B cell (primary cell): ENCODE measurements at regions not wholly inside any gene's neighbourhood (a gene's known extent, or its start where the extent isn't known, plus 50 kb on each side); places are given as distances from the start of the nearest gene placed in this dataset.

Experiments
- ATAC-seq: fragments of 200-7000 bp; cut with Tn5 transposase; one replicate; pipeline ENCODE4 v1.10.0; 2021; ENCODE audit warnings: low read depth, mild to moderate bottlenecking, moderate number of reproducible peaks, moderate library complexity
- CTCF ChIA-PET: fragments of 350-600 bp; sonication (Branson Sonifier 250); formaldehyde crosslinking; loops from one replicate; lab custom pipeline; 2021; ENCODE audit warnings: antibody characterized with exemption, inconsistent platforms; lab: Charles Lee
- POLR2A ChIA-PET: fragments of 350-600 bp; sonication (Branson Sonifier 250); formaldehyde crosslinking; loops from one replicate; lab custom pipeline; 2021; ENCODE audit warnings: antibody characterized with exemption; lab: Charles Lee
- DNase-seq: peaks from one replicate; pipeline ENCODE4 v3.0.0; 2013
- H2AFZ ChIP-seq: 2 replicates; pipeline ENCODE4 v1.6.1; 2012; ENCODE audit warnings: mild to moderate bottlenecking, low read depth, low read length; ENCODE audit not compliant: insufficient read depth, poor library complexity, severe bottlenecking
- H3K27ac ChIP-seq, 2 donors: 1 replicate in 1 of 2; 2 replicates in 1 of 2; pipeline ENCODE4 v1.5.1; 2012 to 2013; ENCODE audit warnings: low read length in 2 of 2, mild to moderate bottlenecking in 2 of 2, moderate library complexity in 1 of 2
- H3K27me3 ChIP-seq, 4 experiments: fragments of 200-600 bp in 1 of 4; sonication (generic) in 1 of 4; replicated peaks in 1 of 4; 1 replicate in 2 of 4; 2 replicates in 2 of 4; pipeline versions ENCODE4 v1.6.1 to v1.7.0; 2013 to 2016; ENCODE audit warnings: low read length in 3 of 4, mild to moderate bottlenecking in 2 of 4, mixed read lengths in 1 of 4, moderate library complexity in 1 of 4; ENCODE audit not compliant: insufficient read depth in 4 of 4, control insufficient read depth in 3 of 4; ENCODE audit errors: control extremely low read depth in 1 of 4
- H3K36me3 ChIP-seq, 2 experiments: replicated peaks in 1 of 2; 1 replicate in 1 of 2; 2 replicates in 1 of 2; pipeline versions ENCODE4 v1.6.1 to v1.7.1; 2013; ENCODE audit warnings: low read length in 1 of 2; ENCODE audit not compliant: insufficient read depth in 2 of 2, control insufficient read depth in 1 of 2; ENCODE audit errors: control extremely low read depth in 1 of 2, extremely low read depth in 1 of 2
- H3K4me1 ChIP-seq, 2 donors: fragments of 200-600 bp in 1 of 2; sonication (generic) in 1 of 2; 1 replicate in 1 of 2; 2 replicates in 1 of 2; pipeline versions ENCODE4 v1.5.1 to v1.6.1; 2013 to 2017; ENCODE audit warnings: low read length in 2 of 2; ENCODE audit not compliant: control insufficient read depth in 2 of 2, insufficient read depth in 2 of 2
- H3K4me2 ChIP-seq: replicated peaks from 2 replicates; pipeline ENCODE3; 2012; ENCODE audit warnings: mild to moderate bottlenecking, low read depth, low read length; ENCODE audit not compliant: poor library complexity, severe bottlenecking
- H3K4me3 ChIP-seq, 5 experiments: fragments of 200-600 bp in 1 of 5; sonication (generic) in 1 of 5; 1 replicate in 3 of 5; 2 replicates in 2 of 5; pipeline versions ENCODE4 v1.5.1 to v1.7.0; 2011 to 2016; ENCODE audit warnings: low read length in 4 of 5, mild to moderate bottlenecking in 4 of 5, low read depth in 2 of 5, control low read depth in 1 of 5, moderate library complexity in 1 of 5; ENCODE audit not compliant: insufficient read depth in 1 of 5; ENCODE audit errors: control extremely low read depth in 1 of 5, extremely low read depth in 1 of 5
- H3K79me2 ChIP-seq: fragments of 200-600 bp; sonication (generic); one replicate; pipeline ENCODE4 v1.6.0; 2016; ENCODE audit warnings: low read length; ENCODE audit not compliant: control insufficient read depth, insufficient read depth
- H3K9ac ChIP-seq: fragments of 200-600 bp; sonication (generic); 2 replicates; pipeline ENCODE4 v1.6.1; 2017; ENCODE audit warnings: mild to moderate bottlenecking, low read length, moderate library complexity
- H3K9me3 ChIP-seq, 3 donors: one replicate each; pipeline versions ENCODE4 v1.6.1 to v1.7.1; 2013; ENCODE audit warnings: low read length in 2 of 3; ENCODE audit not compliant: control insufficient read depth in 2 of 3, insufficient read depth in 1 of 3; ENCODE audit errors: control extremely low read depth in 1 of 3
- H4K20me1 ChIP-seq: 2 replicates; pipeline ENCODE4 v1.6.0; 2012; ENCODE audit warnings: mild to moderate bottlenecking, low read length; ENCODE audit not compliant: insufficient read depth, control insufficient read depth, poor library complexity, severe bottlenecking
- H3K27ac Mint-ChIP-seq: one replicate; pipeline ENCODE4 v1.8.0; 2021; ENCODE audit warnings: mixed read lengths
- H3K27me3 Mint-ChIP-seq: one replicate; pipeline ENCODE4 v1.8.0; 2021; ENCODE audit warnings: mixed read lengths
- H3K4me1 Mint-ChIP-seq: one replicate; pipeline ENCODE4 v1.8.0; 2021; ENCODE audit warnings: mixed read lengths
- H3K4me3 Mint-ChIP-seq: one replicate; pipeline ENCODE4 v1.8.0; 2021; ENCODE audit warnings: mixed read lengths
- H3K9me3 Mint-ChIP-seq: one replicate; pipeline ENCODE4 v1.8.0; 2022; ENCODE audit warnings: mixed read lengths; ENCODE audit not compliant: insufficient read depth
- CTCF ChIP-seq: fragments of 200-600 bp; IDR thresholded peaks from one replicate; pipeline ENCODE4 v1.8.0; 2022; ENCODE audit warnings: antibody characterized with exemption, mild to moderate bottlenecking
- EZH2 ChIP-seq: IDR thresholded peaks from 2 replicates; pipeline ENCODE4 v1.6.1; 2012; ENCODE audit warnings: borderline replicate concordance, low read depth, mild to moderate bottlenecking, moderate library complexity, low read length; ENCODE audit not compliant: insufficient read depth, poor library complexity, severe bottlenecking
- WGBS: methylation state at CpG from one replicate; pipeline ENCODE4 v1.1.5; 2013; ENCODE audit warnings: missing lambda C conversion rate; ENCODE audit not compliant: insufficient coverage; 5-methylcytosine and 5-hydroxymethylcytosine counted together
- intact Hi-C: fragments of 100-400 bp; cut with micrococcal nuclease; formaldehyde crosslinking; loops from one replicate; pipeline ENCODE4 v1.10.0; 2022

- Histone ChIP-seq H3K4me3 (no peak overlapping the region), H3K4me2 (no peak overlapping the region), H3K4me1 (no peaks in the 10 kb centered on the region), H3K27me3 (no peaks in the 10 kb centered on the region), H3K9me3 (peaks cover 0 to 34% (median 3%) of the 10 kb centered on the region in 3 donors), H4K20me1 (no peaks in the 10 kb centered on the region), H2AFZ (no peak overlapping the region), H3K79me2 (no peaks in the 10 kb centered on the region), H3K27ac (no peak overlapping the region), H3K9ac (no peak overlapping the region), H3K36me3 (no peaks in the 10 kb centered on the region)
- Mint-ChIP-seq H3K27me3 (no peaks in the 10 kb centered on the region), H3K4me1 (no peaks in the 10 kb centered on the region), H3K27ac (no peak overlapping the region), H3K9me3 (peaks cover 10% of the 10 kb centered on the region), H3K4me3 (no peak overlapping the region)
- DNase-seq (no peak), ATAC-seq (no peak)
- CTCF ChIA-PET = no interaction called here
- WGBS = over 99% methylated on average over 13 of the region's 18 CpGs
- intact Hi-C loops = no loop called here
- TF ChIP-seq EZH2 (no peak), CTCF (no peak)
- POLR2A ChIA-PET = no interaction called here
These were observed 1171.0 kb upstream of the PCDH10 start for GRCh38 chr4:131978120-131978519.

- CTCF ChIA-PET = no interaction called here
- TF ChIP-seq CTCF (no peak), EZH2 (no peak)
- Histone ChIP-seq H3K27me3 (no peaks in the 10 kb centered on the region), H3K9ac (no peak overlapping the region), H2AFZ (no peak overlapping the region), H3K27ac (no peak overlapping the region), H3K79me2 (no peaks in the 10 kb centered on the region), H3K4me2 (no peak overlapping the region), H3K4me1 (no peaks in the 10 kb centered on the region), H3K36me3 (no peaks in the 10 kb centered on the region), H4K20me1 (no peaks in the 10 kb centered on the region), H3K9me3 (no peaks in the 10 kb centered on the region), H3K4me3 (no peak overlapping the region)
- Mint-ChIP-seq H3K4me1 (no peaks in the 10 kb centered on the region), H3K4me3 (no peak overlapping the region), H3K27ac (no peak overlapping the region), H3K27me3 (no peaks in the 10 kb centered on the region), H3K9me3 (no peaks in the 10 kb centered on the region)
- intact Hi-C loops = no loop called here
- 100% methylated on average over 1 of the region's 4 CpGs for WGBS
- no peak for ATAC-seq
- no peak for DNase-seq
- POLR2A ChIA-PET = no interaction called here
These were observed 1159.5 kb upstream of the PCDH10 start for GRCh38 chr4:131989576-131989975.
